OCI-LY7 (cell line): ENCODE measurements at regions not wholly inside any gene's neighbourhood (a gene's known extent, or its start where the extent isn't known, plus 50 kb on each side); places are given as distances from the start of the nearest gene placed in this dataset.
"Not testable (repeated sequence)": the region's sequence is repeated elsewhere in the genome, so short reads cannot be mapped to it uniquely, and the experiment has no call there.

Experiments used
- BruUV-seq: library from RNA; stranded (reverse); fragments of 400-500 nt; replicated peaks from 2 replicates; lab custom pipeline; 2021; lab: Mats Ljungman, UMichigan
- CTCF ChIA-PET: fragments of 300-600 bp; sonication (Branson Sonifier 250); formaldehyde crosslinking; loops from one replicate; lab custom pipeline; 2022; ENCODE audit warnings: antibody characterized with exemption; ENCODE audit not compliant: unreplicated experiment; lab: Charles Lee
- POLR2A ChIA-PET: fragments of 300-600 bp; sonication (Branson Sonifier 250); formaldehyde crosslinking; loops from one replicate; lab custom pipeline; 2022; ENCODE audit warnings: antibody characterized with exemption; lab: Charles Lee
- DNase-seq: peaks from one replicate; pipeline ENCODE4 v3.0.0-alpha.2; 2015; ENCODE audit warnings: low spot score
- H2AFZ ChIP-seq: fragments of 200-600 bp; sonication (generic), shearing (Covaris generic); 2 replicates; pipeline ENCODE4 v1.6.1; 2014; ENCODE audit warnings: mild to moderate bottlenecking, antibody characterized with exemption, low read length, moderate library complexity
- H3K27ac ChIP-seq: fragments of 200-600 bp; sonication (generic); 2 replicates; pipeline ENCODE4 v1.5.1; 2014; ENCODE audit warnings: mixed run types, low read depth, mild to moderate bottlenecking, moderate library complexity, low read length, inconsistent platforms; ENCODE audit not compliant: poor library complexity, severe bottlenecking
- H3K36me3 ChIP-seq: fragments of 200-600 bp; sonication (generic); 2 replicates; pipeline ENCODE4 v1.6.1; 2014; ENCODE audit warnings: mild to moderate bottlenecking, antibody characterized with exemption, low read length, moderate library complexity, mixed read lengths; ENCODE audit not compliant: insufficient read depth
- H3K4me1 ChIP-seq: fragments of 200-600 bp; sonication (generic); 2 replicates; pipeline ENCODE4 v1.5.1; 2014; ENCODE audit warnings: mild to moderate bottlenecking, low read length; ENCODE audit not compliant: insufficient read depth, poor library complexity, severe bottlenecking
- H3K4me2 ChIP-seq: fragments of 200-600 bp; sonication (generic); 2 replicates; pipeline ENCODE4 v1.6.1; 2014; ENCODE audit warnings: mild to moderate bottlenecking, low read length
- H3K4me3 ChIP-seq: fragments of 200-600 bp; sonication (generic); 2 replicates; pipeline ENCODE4 v1.5.1; 2014; ENCODE audit warnings: mild to moderate bottlenecking, low read depth, low read length; ENCODE audit not compliant: poor library complexity, severe bottlenecking
- H3K79me2 ChIP-seq: fragments of 200-600 bp; sonication (generic); 2 replicates; pipeline ENCODE4 v1.6.1; 2016; ENCODE audit warnings: low read depth, mild to moderate bottlenecking, low read length, moderate library complexity, mixed read lengths; ENCODE audit not compliant: insufficient read depth
- H3K9me2 ChIP-seq: fragments of 200-600 bp; sonication (generic); 2 replicates; pipeline ENCODE4 v1.6.1; 2016; ENCODE audit warnings: mild to moderate bottlenecking, low read length, mixed read lengths; ENCODE audit not compliant: insufficient read depth
- H3K9me3 ChIP-seq: fragments of 200-600 bp; sonication (generic); 2 replicates; pipeline ENCODE4 v1.6.1; 2014; ENCODE audit warnings: mild to moderate bottlenecking, mixed run types, low read length, mixed read lengths
- H4K20me1 ChIP-seq: fragments of 200-600 bp; sonication (generic); 2 replicates; pipeline ENCODE4 v1.6.1; 2014; ENCODE audit warnings: mild to moderate bottlenecking, antibody characterized with exemption, low read length, moderate library complexity, mixed read lengths; ENCODE audit not compliant: insufficient read depth
- EZH2phosphoT487 ChIP-seq: fragments of 200-600 bp; sonication (generic); IDR thresholded peaks from 2 replicates; pipeline ENCODE4 v1.6.1; 2018; ENCODE audit warnings: low read depth, borderline replicate concordance, mild to moderate bottlenecking, mixed run types, antibody characterized with exemption, low read length, moderate library complexity, mixed read lengths
- intact Hi-C: fragments of 100-400 bp; cut with micrococcal nuclease; formaldehyde crosslinking; loops from one replicate; pipeline ENCODE4 v1.10.0; 2022; ENCODE audit not compliant: unreplicated experiment
- TF ChIP-seq, protein P1 (sequence below): fragments of 200-600 bp; sonication (generic); conservative IDR thresholded peaks from 2 replicates; pipeline ENCODE4 v1.5.1; 2014; ENCODE audit warnings: mild to moderate bottlenecking, antibody characterized with exemption, low read length, moderate library complexity, mixed read lengths

GRCh38 chr3:145471976-145472375, 689.0 kb downstream of the PLOD2 start:
- no TSS peak for BruUV-seq
- Histone ChIP-seq H3K9me3 (no peaks in the 10 kb centered on the region), H3K36me3 (no peaks in the 10 kb centered on the region), H2AFZ (no peak overlapping the region), H3K4me1 (no peaks in the 10 kb centered on the region), H4K20me1 (no peaks in the 10 kb centered on the region), H3K27ac (no peak overlapping the region), H3K9me2 (no peaks in the 10 kb centered on the region), H3K79me2 (no peaks in the 10 kb centered on the region), H3K4me2 (no peak overlapping the region), H3K4me3 (no peak overlapping the region)
- no peak for DNase-seq
- intact Hi-C loops, result no loop called here
- TF ChIP-seq, protein P1, sequence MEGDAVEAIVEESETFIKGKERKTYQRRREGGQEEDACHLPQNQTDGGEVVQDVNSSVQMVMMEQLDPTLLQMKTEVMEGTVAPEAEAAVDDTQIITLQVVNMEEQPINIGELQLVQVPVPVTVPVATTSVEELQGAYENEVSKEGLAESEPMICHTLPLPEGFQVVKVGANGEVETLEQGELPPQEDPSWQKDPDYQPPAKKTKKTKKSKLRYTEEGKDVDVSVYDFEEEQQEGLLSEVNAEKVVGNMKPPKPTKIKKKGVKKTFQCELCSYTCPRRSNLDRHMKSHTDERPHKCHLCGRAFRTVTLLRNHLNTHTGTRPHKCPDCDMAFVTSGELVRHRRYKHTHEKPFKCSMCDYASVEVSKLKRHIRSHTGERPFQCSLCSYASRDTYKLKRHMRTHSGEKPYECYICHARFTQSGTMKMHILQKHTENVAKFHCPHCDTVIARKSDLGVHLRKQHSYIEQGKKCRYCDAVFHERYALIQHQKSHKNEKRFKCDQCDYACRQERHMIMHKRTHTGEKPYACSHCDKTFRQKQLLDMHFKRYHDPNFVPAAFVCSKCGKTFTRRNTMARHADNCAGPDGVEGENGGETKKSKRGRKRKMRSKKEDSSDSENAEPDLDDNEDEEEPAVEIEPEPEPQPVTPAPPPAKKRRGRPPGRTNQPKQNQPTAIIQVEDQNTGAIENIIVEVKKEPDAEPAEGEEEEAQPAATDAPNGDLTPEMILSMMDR, result no peak
- no peak for TF ChIP-seq EZH2phosphoT487
- ChIA-PET POLR2A (no interaction called here), CTCF (no interaction called here)

DNA sequence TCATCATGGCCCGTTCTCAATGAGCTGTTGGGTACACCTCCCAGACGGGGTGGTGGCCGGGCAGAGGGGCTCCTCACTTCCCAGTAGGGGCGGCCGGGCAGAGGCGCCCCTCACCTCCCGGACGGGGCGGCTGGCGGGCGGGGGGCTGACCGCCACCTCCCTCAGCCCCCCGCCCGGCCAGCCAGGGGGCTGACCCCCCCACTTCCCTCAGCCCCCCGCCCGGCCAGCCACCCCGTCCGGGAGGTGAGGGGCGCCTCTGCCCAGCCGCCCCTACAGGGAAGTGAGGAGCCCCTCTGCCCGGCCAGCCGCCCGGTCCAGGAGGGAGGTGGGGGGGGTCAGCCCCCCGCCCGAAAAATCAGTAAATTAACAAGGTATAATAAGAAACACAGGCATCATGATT, 678.2 kb downstream of the PLOD2 start:
- H3K9me3 ChIP-seq, H4K20me1 ChIP-seq, intact Hi-C loops, H2AFZ ChIP-seq, H3K4me2 ChIP-seq, CTCF ChIA-PET, H3K4me1 ChIP-seq, H3K27ac ChIP-seq, H3K79me2 ChIP-seq, H3K4me3 ChIP-seq, BruUV-seq, H3K36me3 ChIP-seq, H3K9me2 ChIP-seq, DNase-seq: not testable (repeated sequence)
- POLR2A ChIA-PET, result interaction anchor here (0.6 kb wide), 1 partner anchor 248 kb away, joined by 3 read pairs; no protein-coding TSS in a partner anchor

DNA sequence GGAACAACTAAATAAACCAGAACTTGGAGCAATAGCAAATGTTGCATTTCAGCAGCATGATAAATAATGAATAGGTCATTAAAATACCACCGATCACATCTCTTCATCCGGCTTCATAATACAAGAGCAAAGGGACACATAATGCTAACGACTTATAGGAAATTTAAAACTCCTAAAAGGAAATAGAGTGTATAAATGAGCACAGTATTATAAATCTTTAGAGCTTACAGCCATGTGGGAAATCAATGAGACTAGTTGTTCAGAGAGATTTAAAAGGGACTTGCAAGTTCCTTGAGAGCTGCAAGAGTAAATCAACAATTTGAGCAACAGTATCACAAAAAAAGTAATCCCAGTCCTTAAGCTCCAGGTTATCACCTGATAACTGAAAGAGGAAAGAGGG, 677.0 kb downstream of the PLOD2 start:
- Histone ChIP-seq H4K20me1 (no peaks in the 10 kb centered on the region), H3K9me2 (no peaks in the 10 kb centered on the region), H3K4me3 (no peak overlapping the region), H3K79me2 (no peaks in the 10 kb centered on the region), H3K4me1 (no peaks in the 10 kb centered on the region), H3K9me3 (no peaks in the 10 kb centered on the region), H3K4me2 (no peak overlapping the region), H2AFZ (no peak overlapping the region), H3K36me3 (no peaks in the 10 kb centered on the region), H3K27ac (no peak overlapping the region)
- TF ChIP-seq, protein P1, result no peak
- TF ChIP-seq EZH2phosphoT487, result no peak
- ChIA-PET CTCF (no interaction called here), POLR2A (interaction anchor here (0.6 kb wide), 1 partner anchor 153 kb away, joined by 3 read pairs; no protein-coding TSS in a partner anchor)
- no peak for DNase-seq
- intact Hi-C loops, result no loop called here
- BruUV-seq, result no TSS peak
